Activated CD4-positive, alpha-beta T cell treated with anti-CD3 and anti-CD28 coated beads for 36 hours (primary cell): ENCODE measurements at regions not wholly inside any gene's neighbourhood (a gene's known extent, or its start where the extent isn't known, plus 50 kb on each side); places are given as distances from the start of the nearest gene placed in this dataset.

Experiments used
- ATAC-seq: fragments of 200-7000 bp; cut with Tn5 transposase; one replicate; pipeline ENCODE4 v1.10.0; 2021; ENCODE audit warnings: mild to moderate bottlenecking, moderate library complexity
- CTCF ChIA-PET: fragments of 350-600 bp; sonication (Branson Sonifier 250); formaldehyde crosslinking; loops from one replicate; lab custom pipeline; 2021; ENCODE audit warnings: antibody characterized with exemption; lab: Charles Lee
- POLR2A ChIA-PET: fragments of 350-600 bp; sonication (Branson Sonifier 250); formaldehyde crosslinking; loops from one replicate; lab custom pipeline; 2021; ENCODE audit warnings: antibody characterized with exemption, inconsistent platforms; lab: Charles Lee
- DNase-seq: peaks from one replicate; pipeline ENCODE4 v3.0.0-alpha.2; 2020
- H3K27ac Mint-ChIP-seq: one replicate; pipeline ENCODE4 v1.8.0; 2021; ENCODE audit warnings: mixed read lengths
- H3K27me3 Mint-ChIP-seq: one replicate; pipeline ENCODE4 v1.8.0; 2021; ENCODE audit warnings: mixed read lengths
- H3K36me3 Mint-ChIP-seq: one replicate; pipeline ENCODE4 v1.8.0; 2021; ENCODE audit warnings: low read depth, mixed read lengths
- H3K4me1 Mint-ChIP-seq: one replicate; pipeline ENCODE4 v1.8.0; 2021; ENCODE audit warnings: mixed read lengths
- H3K4me3 Mint-ChIP-seq: one replicate; pipeline ENCODE4 v1.8.0; 2021; ENCODE audit warnings: mild to moderate bottlenecking, moderate library complexity, mixed read lengths
- H3K9me3 Mint-ChIP-seq: one replicate; pipeline ENCODE4 v1.8.0; 2021; ENCODE audit warnings: low read depth, mixed read lengths
- intact Hi-C, 2 experiments: fragments of 100-400 bp; cut with DNase I in 1 of 2; cut with micrococcal nuclease in 1 of 2; formaldehyde crosslinking; loops; one replicate each; pipeline versions ENCODE4 v1.14.2 to v1.15.1; 2022 to 2024; cut with DNase I, micrococcal nuclease

DNA sequence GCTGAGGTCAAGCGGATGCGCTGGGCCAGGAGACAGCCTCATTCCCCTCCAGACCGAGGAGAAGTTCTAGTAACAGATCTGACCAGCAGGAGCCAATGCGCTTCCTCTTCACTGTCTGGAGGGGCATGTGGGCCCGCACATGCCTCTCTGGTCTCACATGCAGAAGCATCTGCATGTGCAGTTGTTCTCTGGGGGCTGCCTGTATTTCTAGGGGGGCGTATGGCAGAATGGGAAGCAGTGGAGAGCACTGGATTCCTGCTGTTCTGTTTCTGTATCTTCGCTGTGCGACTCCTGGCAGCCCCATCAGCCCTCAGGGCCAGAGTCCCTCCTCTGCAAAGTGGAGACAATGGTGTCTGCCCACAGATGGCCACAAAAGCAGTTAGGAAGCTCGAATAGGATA, 170.4 kb upstream of the IQSEC1 start:
- no peak for ATAC-seq
- H3K9me3 Mint-ChIP-seq, result no peaks in the 10 kb centered on the region
- no peak overlapping the region for H3K4me3 Mint-ChIP-seq
- H3K4me1 Mint-ChIP-seq, result no peaks in the 10 kb centered on the region
- ChIA-PET POLR2A (no interaction called here), CTCF (interaction anchor here (0.6 to 1.1 kb wide), 3 partner anchors 11 to 111 kb away, joined by 3 read pairs; no protein-coding TSS in a partner anchor)
- no peaks in the 10 kb centered on the region for H3K27me3 Mint-ChIP-seq
- no peaks in the 10 kb centered on the region for H3K36me3 Mint-ChIP-seq
- intact Hi-C loops, result no loop called here
- DNase-seq, result no peak
- no peak overlapping the region for H3K27ac Mint-ChIP-seq

GRCh38 chr3:13242364-13242737, 169.1 kb upstream of the IQSEC1 start:
- Mint-ChIP-seq H3K9me3 (no peaks in the 10 kb centered on the region), H3K4me3 (no peak overlapping the region), H3K36me3 (no peaks in the 10 kb centered on the region), H3K27ac (no peak overlapping the region), H3K27me3 (no peaks in the 10 kb centered on the region), H3K4me1 (no peaks in the 10 kb centered on the region)
- POLR2A ChIA-PET, result no interaction called here
- CTCF ChIA-PET, result interaction anchor here (1.1 kb wide), 2 partner anchors 13 to 150 kb away, joined by 3 read pairs; no protein-coding TSS in a partner anchor
- intact Hi-C loops, result no loop called here
- ATAC-seq (no peak), DNase-seq (no peak)

- Mint-ChIP-seq H3K27me3 (no peaks in the 10 kb centered on the region), H3K4me1 (no peaks in the 10 kb centered on the region), H3K27ac (no peak overlapping the region), H3K36me3 (no peaks in the 10 kb centered on the region), H3K9me3 (no peaks in the 10 kb centered on the region), H3K4me3 (no peak overlapping the region)
- intact Hi-C loops, result no loop called here
- CTCF ChIA-PET, result interaction anchor here (0.7 to 1.1 kb wide), 3 partner anchors 12 to 295 kb away, joined by 3 read pairs; no protein-coding TSS in a partner anchor
- POLR2A ChIA-PET, result no interaction called here
- DNase-seq (no peak), ATAC-seq (no peak)
These were observed 168.6 kb upstream of the IQSEC1 start for GRCh38 chr3:13241621-13242363.

DNA sequence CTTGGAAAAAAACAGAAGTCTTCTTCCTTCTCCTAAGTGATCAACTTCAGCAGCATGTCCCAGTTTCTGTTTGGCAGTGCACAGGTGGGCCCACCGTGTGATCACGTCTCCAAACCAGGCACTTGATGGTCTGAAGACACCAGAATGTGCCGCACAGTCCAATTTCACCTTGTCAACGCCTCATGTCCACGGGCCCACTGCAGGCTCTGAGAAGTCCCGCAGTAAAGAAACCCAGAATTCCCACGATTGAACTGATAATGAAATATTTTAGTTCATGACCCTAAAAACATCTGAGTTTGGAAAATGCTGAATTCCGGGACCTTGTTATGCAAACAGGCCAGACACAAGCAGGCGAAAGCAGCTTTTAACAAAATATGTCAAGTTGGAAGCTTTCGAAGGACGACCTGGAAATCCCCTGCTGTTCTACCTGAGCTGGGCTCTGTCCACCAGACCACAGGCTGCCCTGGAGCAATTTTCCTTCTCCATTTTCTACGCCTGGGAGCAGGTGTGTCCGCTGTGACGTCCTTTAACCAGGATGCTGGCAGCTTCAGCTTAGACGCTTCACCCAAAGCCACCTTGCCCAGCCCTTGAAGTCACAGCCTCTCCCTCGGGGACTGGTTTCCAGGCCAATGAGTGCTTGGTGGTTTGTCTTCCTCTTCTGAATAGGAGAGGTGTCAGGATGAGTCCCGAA, 167.8 kb upstream of the IQSEC1 start:
- intact Hi-C loops, result no loop called here
- ATAC-seq, result no peak
- no peaks in the 10 kb centered on the region for H3K9me3 Mint-ChIP-seq
- ChIA-PET CTCF (interaction anchor here (0.7 to 1.1 kb wide), 2 partner anchors 11 to 294 kb away, joined by 3 read pairs; no protein-coding TSS in a partner anchor), POLR2A (no interaction called here)
- no peak overlapping the region for H3K27ac Mint-ChIP-seq
- H3K27me3 Mint-ChIP-seq, result no peaks in the 10 kb centered on the region
- no peak overlapping the region for H3K4me3 Mint-ChIP-seq
- no peaks in the 10 kb centered on the region for H3K4me1 Mint-ChIP-seq
- H3K36me3 Mint-ChIP-seq, result no peaks in the 10 kb centered on the region
- no peak for DNase-seq

DNA sequence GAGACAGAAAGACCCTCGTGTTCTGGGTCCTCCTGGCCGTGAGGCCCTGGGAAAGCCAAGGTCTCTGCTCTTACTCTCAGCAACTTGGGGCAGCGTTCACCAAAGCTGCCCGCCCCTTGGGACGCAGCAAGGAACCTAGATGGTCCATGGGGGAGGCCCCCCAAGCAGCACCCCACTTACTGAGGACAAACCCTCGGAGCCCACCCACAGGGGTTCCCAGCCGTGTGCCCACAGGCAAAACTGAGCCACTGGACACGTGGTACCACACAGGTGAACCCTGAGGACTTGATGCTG, 166.2 kb upstream of the IQSEC1 start:
- ATAC-seq (no peak), DNase-seq (no peak)
- ChIA-PET CTCF (no interaction called here), POLR2A (no interaction called here)
- Mint-ChIP-seq H3K27ac (no peak overlapping the region), H3K9me3 (no peaks in the 10 kb centered on the region), H3K4me3 (no peak overlapping the region), H3K4me1 (peaks cover 15% of the 10 kb centered on the region), H3K36me3 (no peaks in the 10 kb centered on the region), H3K27me3 (peaks cover 3% of the 10 kb centered on the region)
- intact Hi-C loops, result no loop called here

GRCh38 chr3:13238687-13239466, 165.6 kb upstream of the IQSEC1 start:
- ATAC-seq, result no peak
- Mint-ChIP-seq H3K4me3 (no peak overlapping the region), H3K36me3 (no peaks in the 10 kb centered on the region), H3K9me3 (no peaks in the 10 kb centered on the region), H3K27ac (no peak overlapping the region), H3K27me3 (peaks cover 7% of the 10 kb centered on the region), H3K4me1 (peaks cover 20% of the 10 kb centered on the region)
- POLR2A ChIA-PET, result no interaction called here
- intact Hi-C loops, result no loop called here
- CTCF ChIA-PET, result no interaction called here
- DNase-seq, result no peak

GRCh38 chr3:13237776-13238490, 164.7 kb upstream of the IQSEC1 start:
- H3K27ac Mint-ChIP-seq, result no peak overlapping the region
- CTCF ChIA-PET, result interaction anchor here (0.6 kb wide), 1 partner anchor 146 kb away, joined by 3 read pairs; no protein-coding TSS in a partner anchor

GRCh38 chr3:13236557-13237173, 163.4 kb upstream of the IQSEC1 start:
- intact Hi-C loops, result no loop called here
- peaks cover 8% of the 10 kb centered on the region for H3K27me3 Mint-ChIP-seq
- ATAC-seq (no peak), DNase-seq (no peak)
- POLR2A ChIA-PET, result no interaction called here
- H3K4me1 Mint-ChIP-seq, result peaks cover 24% of the 10 kb centered on the region
- no peaks in the 10 kb centered on the region for H3K9me3 Mint-ChIP-seq
- no peak overlapping the region for H3K4me3 Mint-ChIP-seq
- H3K36me3 Mint-ChIP-seq, result no peaks in the 10 kb centered on the region
- no peak overlapping the region for H3K27ac Mint-ChIP-seq
- CTCF ChIA-PET, result interaction anchor here (0.5 to 0.6 kb wide), 2 partner anchors 10 to 21 kb away, joined by 3 to 4 read pairs; no protein-coding TSS in a partner anchor

More at GRCh38 chr3:13237776-13238490, 164.7 kb upstream of the IQSEC1 start:
- DNase-seq, result no peak
- peaks cover 7% of the 10 kb centered on the region for H3K27me3 Mint-ChIP-seq
- no peak for ATAC-seq
- POLR2A ChIA-PET, result no interaction called here
- peaks cover 24% of the 10 kb centered on the region for H3K4me1 Mint-ChIP-seq
- H3K9me3 Mint-ChIP-seq, result no peaks in the 10 kb centered on the region
- H3K4me3 Mint-ChIP-seq, result no peak overlapping the region
- H3K36me3 Mint-ChIP-seq, result no peaks in the 10 kb centered on the region
- intact Hi-C loops, result no loop called here

- H3K9me3 Mint-ChIP-seq, result no peaks in the 10 kb centered on the region
- no peak overlapping the region for H3K4me3 Mint-ChIP-seq
- POLR2A ChIA-PET, result no interaction called here
- DNase-seq (peak; percentile 23), ATAC-seq (no peak)
- H3K27ac Mint-ChIP-seq, result no peak overlapping the region
- H3K36me3 Mint-ChIP-seq, result no peaks in the 10 kb centered on the region
- CTCF ChIA-PET, result interaction anchor here (0.5 kb wide), 1 partner anchor 11 kb away, joined by 3 read pairs; no protein-coding TSS in a partner anchor
- peaks cover 8% of the 10 kb centered on the region for H3K27me3 Mint-ChIP-seq
- H3K4me1 Mint-ChIP-seq, result peaks cover 24% of the 10 kb centered on the region
- intact Hi-C loops, result no loop called here
These were observed 162.7 kb upstream of the IQSEC1 start for GRCh38 chr3:13235897-13236296.

- Mint-ChIP-seq H3K4me3 (no peak overlapping the region), H3K36me3 (no peaks in the 10 kb centered on the region), H3K4me1 (peaks cover 24% of the 10 kb centered on the region), H3K27ac (no peak overlapping the region), H3K9me3 (no peaks in the 10 kb centered on the region), H3K27me3 (peaks cover 8% of the 10 kb centered on the region)
- POLR2A ChIA-PET, result no interaction called here
- no peak for ATAC-seq
- intact Hi-C loops, result no loop called here
- CTCF ChIA-PET, result no interaction called here
- DNase-seq, result no peak
These were observed 161.8 kb upstream of the IQSEC1 start for GRCh38 chr3:13235079-13235478.

GRCh38 chr3:13234666-13235065, 161.4 kb upstream of the IQSEC1 start:
- ChIA-PET CTCF (no interaction called here), POLR2A (no interaction called here)
- no peak for ATAC-seq
- peaks cover 8% of the 10 kb centered on the region for H3K27me3 Mint-ChIP-seq
- H3K4me3 Mint-ChIP-seq, result no peak overlapping the region
- H3K4me1 Mint-ChIP-seq, result peaks cover 24% of the 10 kb centered on the region
- DNase-seq, result no peak
- no peaks in the 10 kb centered on the region for H3K9me3 Mint-ChIP-seq
- no peaks in the 10 kb centered on the region for H3K36me3 Mint-ChIP-seq
- intact Hi-C loops, result no loop called here
- no peak overlapping the region for H3K27ac Mint-ChIP-seq
